Neural progenitor cell (in vitro differentiated cells): ENCODE measurements at regions not wholly inside any gene's neighbourhood (a gene's known extent, or its start where the extent isn't known, plus 50 kb on each side); places are given as distances from the start of the nearest gene placed in this dataset.

Source experiments
- CTCF ChIP-seq: fragments of 200-600 bp; sonication (generic); IDR thresholded peaks from 2 replicates; pipeline ENCODE4 v1.5.1; 2017; ENCODE audit warnings: antibody characterized with exemption, mild to moderate bottlenecking
- EZH2 ChIP-seq: fragments of 200-600 bp; sonication (generic); IDR thresholded peaks from 2 replicates; pipeline ENCODE4 v1.6.1; 2017; ENCODE audit warnings: antibody characterized with exemption, mild to moderate bottlenecking, moderate library complexity
- EZH2phosphoT487 ChIP-seq: fragments of 200-600 bp; sonication (generic); IDR thresholded peaks from 2 replicates; pipeline ENCODE4 v1.6.1; 2017; ENCODE audit warnings: antibody characterized with exemption

GRCh38 chr5:53368516-53368915 is 111.9 kb upstream of the FST start:
- TF ChIP-seq CTCF (no peak), EZH2 (no peak), EZH2phosphoT487 (no peak)
